Spleen (tissue), 11 donors: ENCODE measurements at regions not wholly inside any gene's neighbourhood (a gene's known extent, or its start where the extent isn't known, plus 50 kb on each side); places are given as distances from the start of the nearest gene placed in this dataset.

ENCODE experiments used
- DNase-seq: peaks from one replicate; pipeline ENCODE4 v3.0.0-alpha.2; 2020
- H3K27ac ChIP-seq, 8 donors: fragments of 200-600 bp; sonication (generic) in 7 of 8; 1 replicate in 4 of 8; 2 replicates in 4 of 8; pipeline versions ENCODE4 v1.5.0 to v1.8.0; 2016 to 2021; ENCODE audit warnings: inconsistent platforms in 4 of 8, mild to moderate bottlenecking in 4 of 8, moderate library complexity in 1 of 8
- H3K27me3 ChIP-seq, 7 donors: fragments of 200-600 bp; sonication (generic) in 6 of 7; replicated peaks in 1 of 7; 1 replicate in 4 of 7; 2 replicates in 3 of 7; pipeline versions ENCODE4 v1.5.0 to v1.8.0; 2016 to 2021; ENCODE audit warnings: inconsistent platforms in 3 of 7, mild to moderate bottlenecking in 1 of 7
- H3K36me3 ChIP-seq, 6 donors: fragments of 200-600 bp; sonication (generic) in 5 of 6; 1 replicate in 4 of 6; 2 replicates in 2 of 6; pipeline versions ENCODE4 v1.5.0 to v1.8.0; 2016 to 2021; ENCODE audit warnings: inconsistent platforms in 2 of 6
- H3K4me1 ChIP-seq, 6 donors: fragments of 200-600 bp; sonication (generic) in 5 of 6; 1 replicate in 3 of 6; 2 replicates in 3 of 6; pipeline versions ENCODE4 v1.5.0 to v1.8.0; 2016 to 2021; ENCODE audit warnings: inconsistent platforms in 3 of 6
- H3K4me3 ChIP-seq, 8 donors: fragments of 200-600 bp; sonication (generic) in 7 of 8; 1 replicate in 4 of 8; 2 replicates in 4 of 8; pipeline versions ENCODE4 v1.5.0 to v1.8.0; 2016 to 2021; ENCODE audit warnings: inconsistent platforms in 4 of 8, mild to moderate bottlenecking in 4 of 8, moderate library complexity in 2 of 8
- H3K9me3 ChIP-seq, 8 donors: fragments of 200-600 bp; sonication (generic) in 7 of 8; 1 replicate in 4 of 8; 2 replicates in 4 of 8; pipeline versions ENCODE4 v1.5.0 to v1.8.0; 2016 to 2021; ENCODE audit warnings: inconsistent platforms in 4 of 8
- POLR2A ChIP-seq, 3 donors: fragments of 450-650 bp; IDR thresholded peaks; one replicate each; pipeline ENCODE4 v1.5.1; 2017; ENCODE audit warnings: antibody characterized with exemption in 3 of 3, mild to moderate bottlenecking in 1 of 3
- POLR2AphosphoS5 ChIP-seq, 3 donors: sonication (generic); formaldehyde crosslinking; IDR thresholded peaks; one replicate each; pipeline ENCODE4 v1.5.1; 2017; ENCODE audit warnings: antibody characterized with exemption in 3 of 3
- WGBS, 5 donors: extraction: QIAGEN DNeasy Blood & Tissue Kit in 3 of 5; methylation state at CpG; one replicate each; pipeline versions ENCODE4 v1.1.5 to v1.1.7; 2013 to 2018; 5-methylcytosine and 5-hydroxymethylcytosine counted together
- intact Hi-C: fragments of 100-400 bp; cut with DNase I; formaldehyde crosslinking; loops from one replicate; pipeline ENCODE4 v1.15.0; 2023; ENCODE audit warnings: low total_unique reads
- TF ChIP-seq, protein P1 (sequence below), 11 experiments: fragments of 200-600 bp in 7 of 11; fragments of 450-650 bp in 4 of 11; sonication (generic) in 4 of 11; IDR thresholded peaks in 8 of 11; conservative IDR thresholded peaks in 3 of 11; 1 replicate in 7 of 11; 2 replicates in 4 of 11; pipeline versions ENCODE4 v1.4.0 to v1.8.0; 2016 to 2021; ENCODE audit warnings: antibody characterized with exemption in 11 of 11, inconsistent platforms in 4 of 11, mild to moderate bottlenecking in 1 of 11
- donor health status: healthy with polysubstance abuse.
- donor health status: DM: no; HTN: no; CAD: no; lungs with moderate emphysema.
- donor health status: DM: no; HTN: no; CAD: no.
- donor health status: Bipolar disorder and iron deficiency.
- donor health status: healthy.
- donor health status: DM: no; HTN: no; CAD: no.
- donor health status: DM: yes; HTN: yes; CAD: no.

DNA sequence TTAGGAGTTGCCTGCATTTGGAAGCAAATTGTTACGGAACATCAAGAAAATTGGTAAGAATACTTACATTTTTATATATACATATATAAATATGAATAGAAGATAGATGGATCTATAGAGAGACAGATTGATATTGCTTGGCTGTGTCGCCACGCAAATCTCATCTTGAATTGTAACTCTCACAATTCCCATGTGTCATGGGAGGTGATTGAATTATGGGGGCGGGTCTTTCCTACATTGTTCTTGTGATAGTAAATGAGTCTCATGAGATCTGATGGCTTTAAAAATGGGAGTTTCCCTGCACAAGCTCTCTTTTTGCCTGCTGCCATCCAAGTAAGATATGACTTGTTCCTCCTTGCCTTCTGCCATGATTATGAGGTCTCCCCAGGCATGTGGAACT, 180.8 kb upstream of the HEY2 start:
- DNase-seq, result no peak
- H3K36me3 ChIP-seq, result no peaks in the 10 kb centered on the region
- no peak overlapping the region for H3K4me3 ChIP-seq
- WGBS, 5 donors, result 92 to 98% (median 95%) methylated on average over 4 of the region's 4 CpGs
- no peak overlapping the region for H3K27ac ChIP-seq
- TF ChIP-seq POLR2A (IDR thresholded peaks at IDR 0.05), result no peak
- no peak for TF ChIP-seq POLR2AphosphoS5 (IDR thresholded peaks at IDR 0.05)
- TF ChIP-seq, protein P1, sequence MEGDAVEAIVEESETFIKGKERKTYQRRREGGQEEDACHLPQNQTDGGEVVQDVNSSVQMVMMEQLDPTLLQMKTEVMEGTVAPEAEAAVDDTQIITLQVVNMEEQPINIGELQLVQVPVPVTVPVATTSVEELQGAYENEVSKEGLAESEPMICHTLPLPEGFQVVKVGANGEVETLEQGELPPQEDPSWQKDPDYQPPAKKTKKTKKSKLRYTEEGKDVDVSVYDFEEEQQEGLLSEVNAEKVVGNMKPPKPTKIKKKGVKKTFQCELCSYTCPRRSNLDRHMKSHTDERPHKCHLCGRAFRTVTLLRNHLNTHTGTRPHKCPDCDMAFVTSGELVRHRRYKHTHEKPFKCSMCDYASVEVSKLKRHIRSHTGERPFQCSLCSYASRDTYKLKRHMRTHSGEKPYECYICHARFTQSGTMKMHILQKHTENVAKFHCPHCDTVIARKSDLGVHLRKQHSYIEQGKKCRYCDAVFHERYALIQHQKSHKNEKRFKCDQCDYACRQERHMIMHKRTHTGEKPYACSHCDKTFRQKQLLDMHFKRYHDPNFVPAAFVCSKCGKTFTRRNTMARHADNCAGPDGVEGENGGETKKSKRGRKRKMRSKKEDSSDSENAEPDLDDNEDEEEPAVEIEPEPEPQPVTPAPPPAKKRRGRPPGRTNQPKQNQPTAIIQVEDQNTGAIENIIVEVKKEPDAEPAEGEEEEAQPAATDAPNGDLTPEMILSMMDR (IDR thresholded peaks at IDR 0.05 in 8 of 11, conservative IDR thresholded peaks at IDR 0.05 in 3 of 11), result no peak
- intact Hi-C loops, result no loop called here
- no peaks in the 10 kb centered on the region for H3K9me3 ChIP-seq
- H3K4me1 ChIP-seq, result no peaks in the 10 kb centered on the region
- peaks cover 0 to 16% (median 0%) of the 10 kb centered on the region in 7 donors for H3K27me3 ChIP-seq

DNA sequence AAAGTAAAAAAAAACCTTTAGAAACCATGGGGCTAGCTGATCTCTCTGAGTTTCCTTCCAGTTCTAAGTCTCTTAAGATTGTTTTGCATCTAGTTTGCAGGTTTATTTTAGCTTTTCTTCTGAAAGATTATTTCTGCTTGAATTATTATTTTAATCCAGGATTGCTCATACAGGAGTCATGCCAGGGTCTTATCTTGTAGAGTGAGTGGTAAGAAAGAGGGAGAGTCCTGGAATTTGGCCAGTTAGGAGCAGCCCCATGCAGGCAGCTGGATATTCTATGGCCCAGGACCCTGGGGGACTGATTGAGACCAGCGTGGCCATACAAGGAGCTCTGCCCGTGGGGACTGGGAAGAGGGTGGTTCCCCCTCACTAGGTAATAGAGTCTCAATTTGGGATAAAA, 178.9 kb upstream of the HEY2 start:
- no peaks in the 10 kb centered on the region for H3K4me1 ChIP-seq
- intact Hi-C loops, result no loop called here
- no peak overlapping the region for H3K4me3 ChIP-seq
- H3K36me3 ChIP-seq, result no peaks in the 10 kb centered on the region
- no peak overlapping the region for H3K27ac ChIP-seq
- H3K9me3 ChIP-seq, result no peaks in the 10 kb centered on the region
- TF ChIP-seq POLR2AphosphoS5 (IDR thresholded peaks at IDR 0.05), result no peak
- TF ChIP-seq POLR2A (IDR thresholded peaks at IDR 0.05), result no peak
- TF ChIP-seq, protein P1 (IDR thresholded peaks at IDR 0.05 in 8 of 11, conservative IDR thresholded peaks at IDR 0.05 in 3 of 11), result no peak
- WGBS, 5 donors, result 78 to 89% (median 86%) methylated on average over 2 of the region's 2 CpGs
- DNase-seq, result no peak
- peaks cover 0 to 8% (median 0%) of the 10 kb centered on the region in 7 donors for H3K27me3 ChIP-seq

DNA sequence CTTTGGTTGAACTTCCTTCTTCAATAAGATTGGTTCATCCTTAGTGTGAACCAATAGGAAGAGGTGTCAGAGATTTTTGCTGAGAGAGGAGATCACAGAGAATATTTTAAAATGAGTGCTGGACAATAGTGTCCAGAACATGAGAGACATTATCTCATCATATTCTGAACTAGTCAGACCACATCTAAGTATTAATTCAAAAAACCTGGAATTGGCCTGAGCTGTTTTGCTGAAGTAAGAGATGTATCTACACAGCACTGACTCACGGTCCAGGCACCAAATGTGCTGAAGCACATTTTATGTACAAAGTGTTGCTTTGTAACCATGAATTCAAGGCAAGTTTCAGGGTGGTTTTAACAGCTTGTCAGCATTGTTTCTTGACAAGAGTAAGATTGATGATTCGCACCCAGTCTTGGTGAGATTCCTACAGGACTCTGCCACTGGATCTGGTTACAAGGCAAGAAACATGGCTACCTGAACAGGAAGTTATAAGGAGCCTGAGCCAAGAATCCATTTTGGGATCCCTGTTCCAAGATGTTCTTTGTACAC, 178.2 kb upstream of the HEY2 start:
- WGBS, 5 donors, result 84 to 93% (median 88%) methylated on average over 2 of the region's 2 CpGs
- intact Hi-C loops, result no loop called here
- TF ChIP-seq POLR2AphosphoS5 (IDR thresholded peaks at IDR 0.05) (no peak), POLR2A (IDR thresholded peaks at IDR 0.05) (no peak)
- TF ChIP-seq, protein P1 (IDR thresholded peaks at IDR 0.05 in 8 of 11, conservative IDR thresholded peaks at IDR 0.05 in 3 of 11), result no peak

DNA sequence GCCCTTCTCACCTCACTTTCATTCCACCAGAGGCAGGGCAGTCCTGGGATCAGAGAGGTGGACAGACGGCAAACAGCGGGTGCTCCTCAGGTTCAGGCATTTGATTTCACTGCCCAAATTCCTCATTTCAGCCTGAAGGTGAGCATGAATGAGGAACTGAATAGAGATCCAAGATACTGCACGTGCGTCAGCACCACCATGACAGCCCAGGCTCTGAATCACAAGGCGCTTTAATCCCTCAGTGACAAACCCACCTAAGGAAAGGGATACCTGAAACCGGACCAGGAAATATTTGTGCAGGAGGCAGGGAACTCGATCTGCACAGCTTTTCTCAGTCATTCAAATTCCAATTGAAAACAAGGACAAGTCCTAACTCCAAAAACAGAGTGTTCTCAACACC, 174.8 kb upstream of the HEY2 start:
- TF ChIP-seq, protein P1 (IDR thresholded peaks at IDR 0.05 in 8 of 11, conservative IDR thresholded peaks at IDR 0.05 in 3 of 11), result no peak
- TF ChIP-seq POLR2AphosphoS5 (IDR thresholded peaks at IDR 0.05), result no peak
- Histone ChIP-seq H3K9me3 (no peaks in the 10 kb centered on the region), H3K4me1 (no peaks in the 10 kb centered on the region), H3K27me3 (peaks cover 0 to 3% (median 0%) of the 10 kb centered on the region in 7 donors), H3K27ac (no peak overlapping the region), H3K36me3 (no peaks in the 10 kb centered on the region), H3K4me3 (no peak overlapping the region)
- intact Hi-C loops, result no loop called here
- no peak for DNase-seq
- WGBS, 5 donors, result 71 to 87% (median 85%) methylated on average over 7 of the region's 7 CpGs

More for the DNA sequence above, 178.2 kb upstream of the HEY2 start:
- Histone ChIP-seq H3K36me3 (no peaks in the 10 kb centered on the region), H3K27me3 (peaks cover 0 to 8% (median 0%) of the 10 kb centered on the region in 7 donors), H3K4me1 (no peaks in the 10 kb centered on the region), H3K9me3 (no peaks in the 10 kb centered on the region), H3K4me3 (no peak overlapping the region), H3K27ac (no peak overlapping the region)
- DNase-seq, result no peak
